ENCODE measurements at regions not wholly inside any gene's neighbourhood (a gene's known extent, or its start where the extent isn't known, plus 50 kb on each side); places are given as distances from the start of the nearest gene placed in this dataset.

- CTCF ChIA-PET = no interaction called here
- no peaks in the 10 kb centered on the region for H3K27me3 Mint-ChIP-seq
- H3K27ac Mint-ChIP-seq = no peak overlapping the region
- no peak overlapping the region for H3K27ac ChIP-seq (ENCODE audit: low read length in 2 of 2)
- H3K4me3 ChIP-seq (ENCODE audit: control extremely low read depth in 1 of 5, extremely low read depth in 1 of 5, insufficient read depth in 1 of 5, low read depth in 2 of 5, low read length in 4 of 5) = no peak overlapping the region
- no peak for TF ChIP-seq EZH2 (IDR thresholded peaks at IDR 0.05; ENCODE audit: borderline replicate concordance, insufficient read depth, low read depth, low read length, poor library complexity, severe bottlenecking)
- no peak for TF ChIP-seq CTCF (IDR thresholded peaks at IDR 0.05)
- H3K4me2 ChIP-seq (replicated peaks; ENCODE audit: low read depth, low read length, poor library complexity, severe bottlenecking) = no peak overlapping the region
- no peaks in the 10 kb centered on the region for H3K79me2 ChIP-seq (ENCODE audit: control insufficient read depth, insufficient read depth, low read length)
- no peak overlapping the region for H3K9ac ChIP-seq (ENCODE audit: low read length)
- H3K27me3 ChIP-seq (replicated peaks in 1 of 4; ENCODE audit: control extremely low read depth in 1 of 4, control insufficient read depth in 3 of 4, insufficient read depth in 4 of 4, low read length in 3 of 4) = no peaks in the 10 kb centered on the region
- H2AFZ ChIP-seq (ENCODE audit: insufficient read depth, low read depth, low read length, poor library complexity, severe bottlenecking) = no peak overlapping the region
- H3K4me3 Mint-ChIP-seq = no peak overlapping the region
- no peaks in the 10 kb centered on the region for H3K9me3 Mint-ChIP-seq (ENCODE audit: insufficient read depth)
- no peaks in the 10 kb centered on the region for H3K4me1 Mint-ChIP-seq
- no peaks in the 10 kb centered on the region for H3K4me1 ChIP-seq (ENCODE audit: control insufficient read depth in 2 of 2, insufficient read depth in 2 of 2, low read length in 2 of 2)
- DNase-seq = no peak
- H3K9me3 ChIP-seq (ENCODE audit: control extremely low read depth in 1 of 3, control insufficient read depth in 2 of 3, insufficient read depth in 1 of 3, low read length in 2 of 3) = peaks cover 0 to 15% (median 3%) of the 10 kb centered on the region in 3 donors
- intact Hi-C loops (cut with micrococcal nuclease) = no loop called here
- POLR2A ChIA-PET = no interaction called here
- no peaks in the 10 kb centered on the region for H3K36me3 ChIP-seq (replicated peaks in 1 of 2; ENCODE audit: control extremely low read depth in 1 of 2, control insufficient read depth in 1 of 2, extremely low read depth in 1 of 2, insufficient read depth in 2 of 2, low read length in 1 of 2)
- WGBS (ENCODE audit: insufficient coverage) = 86% methylated on average over 10 of the region's 10 CpGs
- H4K20me1 ChIP-seq (ENCODE audit: control insufficient read depth, insufficient read depth, low read length, poor library complexity, severe bottlenecking) = no peaks in the 10 kb centered on the region
- no peak for ATAC-seq (ENCODE audit: low read depth)
Measured at GRCh38 chr5:3230941-3231340, 364.7 kb upstream of the IRX1 start.

GRCh38 chr5:3230254-3230653, 365.4 kb upstream of the IRX1 start:
- no peak overlapping the region for H3K27ac Mint-ChIP-seq
- POLR2A ChIA-PET = no interaction called here
- TF ChIP-seq CTCF (IDR thresholded peaks at IDR 0.05) (no peak), EZH2 (IDR thresholded peaks at IDR 0.05; ENCODE audit: borderline replicate concordance, insufficient read depth, low read depth, low read length, poor library complexity, severe bottlenecking) (no peak)

More at GRCh38 chr5:3230254-3230653, 365.4 kb upstream of the IRX1 start:
- Mint-ChIP-seq H3K9me3 (ENCODE audit: insufficient read depth) (no peaks in the 10 kb centered on the region), H3K4me1 (no peaks in the 10 kb centered on the region), H3K27me3 (no peaks in the 10 kb centered on the region), H3K4me3 (no peak overlapping the region)
- Histone ChIP-seq H3K9ac (ENCODE audit: low read length) (no peak overlapping the region), H3K4me1 (ENCODE audit: control insufficient read depth in 2 of 2, insufficient read depth in 2 of 2, low read length in 2 of 2) (no peaks in the 10 kb centered on the region), H3K4me2 (replicated peaks; ENCODE audit: low read depth, low read length, poor library complexity, severe bottlenecking) (no peak overlapping the region), H2AFZ (ENCODE audit: insufficient read depth, low read depth, low read length, poor library complexity, severe bottlenecking) (no peak overlapping the region), H4K20me1 (ENCODE audit: control insufficient read depth, insufficient read depth, low read length, poor library complexity, severe bottlenecking) (no peaks in the 10 kb centered on the region), H3K27me3 (replicated peaks in 1 of 4; ENCODE audit: control extremely low read depth in 1 of 4, control insufficient read depth in 3 of 4, insufficient read depth in 4 of 4, low read length in 3 of 4) (no peaks in the 10 kb centered on the region), H3K27ac (ENCODE audit: low read length in 2 of 2) (no peak overlapping the region), H3K36me3 (replicated peaks in 1 of 2; ENCODE audit: control extremely low read depth in 1 of 2, control insufficient read depth in 1 of 2, extremely low read depth in 1 of 2, insufficient read depth in 2 of 2, low read length in 1 of 2) (no peaks in the 10 kb centered on the region), H3K9me3 (ENCODE audit: control extremely low read depth in 1 of 3, control insufficient read depth in 2 of 3, insufficient read depth in 1 of 3, low read length in 2 of 3) (peaks cover 0 to 15% (median 3%) of the 10 kb centered on the region in 3 donors), H3K79me2 (ENCODE audit: control insufficient read depth, insufficient read depth, low read length) (no peaks in the 10 kb centered on the region), H3K4me3 (ENCODE audit: control extremely low read depth in 1 of 5, extremely low read depth in 1 of 5, insufficient read depth in 1 of 5, low read depth in 2 of 5, low read length in 4 of 5) (no peak overlapping the region)
- CTCF ChIA-PET = no interaction called here
- intact Hi-C loops (cut with micrococcal nuclease) = no loop called here
- DNase-seq (no peak), ATAC-seq (ENCODE audit: low read depth) (no peak)
- 91% methylated on average over 5 of the region's 5 CpGs for WGBS (ENCODE audit: insufficient coverage)
